ELR (cell line): ENCODE measurements at regions not wholly inside any gene's neighbourhood (a gene's known extent, or its start where the extent isn't known, plus 50 kb on each side); places are given as distances from the start of the nearest gene placed in this dataset.

Experiments used
- DNase-seq: peaks from one replicate; pipeline ENCODE4 v3.0.0-alpha.2; 2015; ENCODE audit warnings: low read depth

DNA sequence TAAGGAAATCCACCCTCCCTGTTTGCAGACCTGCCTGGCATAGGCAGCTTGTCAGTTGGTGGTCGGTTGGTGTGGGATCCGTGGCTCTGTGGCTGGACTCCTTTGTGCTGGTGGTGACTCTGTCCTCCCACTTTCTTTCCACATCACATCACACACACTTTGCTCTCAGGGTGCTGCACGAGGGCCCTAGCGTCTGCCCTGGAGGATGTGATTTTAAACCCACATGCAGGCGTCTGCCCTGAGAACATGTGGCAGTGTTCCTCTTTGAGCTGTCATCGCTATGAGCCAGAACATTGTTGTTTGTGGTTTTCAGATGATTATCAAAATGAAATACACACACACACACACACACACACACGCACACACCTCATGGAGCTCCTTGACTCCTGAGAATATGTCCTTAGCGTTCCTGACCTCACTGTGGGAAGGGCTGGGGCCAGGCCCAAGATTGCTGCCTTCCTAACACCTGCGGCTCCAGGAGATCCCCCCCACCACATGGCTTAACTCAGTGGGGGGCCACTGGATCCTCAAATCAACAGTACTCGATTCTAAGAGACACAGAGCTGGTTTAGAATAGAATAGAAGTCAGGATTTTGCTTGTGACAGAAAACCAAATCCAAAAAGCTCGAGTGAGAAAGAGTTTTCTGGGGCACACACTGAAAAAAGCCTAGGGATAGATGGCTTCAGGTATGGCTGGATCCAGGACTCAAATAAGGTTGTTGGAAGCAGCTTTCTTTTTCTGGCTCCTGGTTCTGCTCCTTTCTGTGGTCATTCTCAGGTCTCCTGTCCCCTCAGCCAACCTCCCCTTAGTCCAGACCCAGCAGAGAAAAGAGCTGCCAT lies 54.8 kb downstream of the RTP5 start:
- DNase-seq = no peak

- no peak for DNase-seq
Measured at GRCh38 chr2:241924909-241925250, 55.4 kb downstream of the RTP5 start.

DNA sequence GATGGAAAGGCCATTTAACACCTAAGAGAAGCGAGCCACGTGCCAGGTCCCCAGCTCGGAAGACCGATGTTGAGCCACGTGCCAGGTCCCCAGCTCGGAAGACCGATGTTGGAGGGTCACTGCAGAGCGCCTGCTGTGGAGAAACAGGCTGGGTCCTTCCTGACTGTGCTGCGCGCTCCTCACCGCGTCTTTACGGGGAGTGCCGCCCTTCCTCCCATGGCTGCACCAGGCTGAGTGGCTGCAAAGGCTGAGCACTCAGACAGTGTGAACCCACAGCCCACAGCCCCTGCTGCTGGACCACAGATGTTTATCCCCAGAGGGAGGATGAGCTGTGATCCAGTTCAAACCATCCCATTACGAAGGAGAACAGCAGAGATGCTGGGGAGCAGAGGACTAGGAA lies 55.7 kb downstream of the RTP5 start:
- DNase-seq = no peak

- peak; percentile 7 for DNase-seq
Measured at GRCh38 chr2:241925821-241926441, 56.4 kb downstream of the RTP5 start.

- no peak for DNase-seq
Measured at GRCh38 chr2:241926541-241927311, 57.2 kb downstream of the RTP5 start.

DNA sequence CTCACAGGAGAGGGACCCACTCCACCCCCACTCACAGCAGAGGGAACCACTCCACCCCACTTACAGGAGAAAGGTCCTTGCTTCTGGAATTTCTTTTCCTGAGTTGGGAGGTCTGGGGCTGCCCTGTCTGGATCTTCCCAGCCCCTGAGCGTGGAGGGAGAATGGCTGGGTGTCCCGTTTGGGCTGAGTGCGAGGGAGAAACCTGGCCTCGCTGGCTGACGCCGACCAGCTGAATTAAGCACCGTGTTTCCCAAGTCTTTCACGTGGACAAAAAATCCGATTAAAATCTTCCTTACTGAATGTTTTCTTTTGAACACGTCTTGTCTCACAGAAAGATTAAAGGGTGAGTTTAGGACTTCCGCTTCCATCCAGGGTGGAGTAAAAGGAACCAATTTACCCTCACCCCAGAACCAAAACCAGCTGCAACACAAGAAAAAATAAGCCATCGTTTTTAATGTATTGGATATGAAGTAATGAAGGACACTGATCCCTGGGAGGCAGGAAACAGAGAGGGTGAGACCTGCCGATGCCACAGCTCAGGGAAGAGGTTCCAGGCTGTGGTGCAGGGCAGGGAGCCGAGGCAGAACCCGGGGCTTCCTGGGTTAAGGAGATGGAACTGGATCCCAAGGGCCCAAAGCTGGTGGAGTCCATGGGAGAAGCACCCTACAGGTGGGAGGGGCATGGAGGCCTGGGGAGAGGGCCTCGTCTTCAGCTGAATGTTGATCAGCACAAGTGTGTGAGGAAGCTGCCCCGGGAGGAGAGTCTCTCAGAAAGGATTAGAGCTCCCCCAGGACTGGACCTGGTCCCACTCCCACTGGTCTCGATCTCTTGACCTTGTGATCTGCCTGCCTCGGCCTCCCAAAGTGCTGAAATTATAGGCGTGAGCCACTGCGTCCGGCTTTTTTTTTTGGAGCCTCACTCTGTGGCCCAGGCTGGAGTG lies 60.3 kb downstream of the RTP5 start:
- no peak for DNase-seq

GRCh38 chr2:241931084-241931975 lies 61.8 kb downstream of the RTP5 start:
- DNase-seq = no peak

DNA sequence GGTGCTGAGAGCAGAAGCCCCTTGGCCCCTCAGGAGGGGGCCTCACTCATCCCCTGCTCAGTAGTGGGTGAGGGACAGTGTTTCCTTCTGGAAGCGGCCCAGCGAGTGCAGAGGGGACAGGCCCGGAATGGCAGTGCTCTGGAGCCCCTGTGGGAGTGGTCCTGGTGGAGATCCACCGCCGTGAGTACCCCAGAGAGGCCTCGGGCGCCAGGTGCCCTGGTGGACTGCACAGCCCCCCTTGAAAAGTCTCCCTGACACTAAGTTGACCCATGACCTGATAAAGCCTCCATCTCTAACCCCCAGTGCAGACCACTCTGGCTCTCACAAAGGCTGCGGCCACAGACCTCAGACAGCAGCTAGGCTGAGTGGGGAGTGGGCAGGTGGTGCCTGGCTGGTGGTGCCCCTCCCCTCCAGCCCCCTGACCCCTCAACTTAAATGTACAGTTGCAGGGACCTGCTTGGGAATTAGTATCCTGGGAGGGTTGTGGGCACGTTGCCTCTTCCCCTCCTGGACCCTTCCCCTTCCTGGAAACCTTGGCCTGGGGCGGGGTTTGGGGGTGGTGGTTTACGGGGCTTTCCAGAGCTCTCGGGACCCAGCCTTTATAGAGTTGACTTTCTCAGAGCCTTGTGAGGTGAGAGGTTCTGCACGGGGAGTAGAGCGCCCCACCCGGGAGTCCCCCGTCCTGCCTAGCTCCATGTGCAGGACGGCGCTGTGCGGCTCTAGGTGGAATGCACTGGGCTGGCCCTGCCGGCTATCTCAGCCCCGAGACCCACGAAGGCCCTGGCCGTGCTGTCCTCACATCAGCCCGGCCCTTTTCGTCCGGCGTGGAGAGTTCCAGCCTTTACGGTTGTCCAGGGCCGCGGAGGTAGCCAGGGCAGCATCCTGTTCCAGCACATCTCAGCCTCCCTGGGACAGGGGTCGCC lies 62.7 kb downstream of the RTP5 start:
- DNase-seq = no peak

- no peak for DNase-seq
Measured at GRCh38 chr2:241932899-241933178, 63.3 kb downstream of the RTP5 start.

DNA sequence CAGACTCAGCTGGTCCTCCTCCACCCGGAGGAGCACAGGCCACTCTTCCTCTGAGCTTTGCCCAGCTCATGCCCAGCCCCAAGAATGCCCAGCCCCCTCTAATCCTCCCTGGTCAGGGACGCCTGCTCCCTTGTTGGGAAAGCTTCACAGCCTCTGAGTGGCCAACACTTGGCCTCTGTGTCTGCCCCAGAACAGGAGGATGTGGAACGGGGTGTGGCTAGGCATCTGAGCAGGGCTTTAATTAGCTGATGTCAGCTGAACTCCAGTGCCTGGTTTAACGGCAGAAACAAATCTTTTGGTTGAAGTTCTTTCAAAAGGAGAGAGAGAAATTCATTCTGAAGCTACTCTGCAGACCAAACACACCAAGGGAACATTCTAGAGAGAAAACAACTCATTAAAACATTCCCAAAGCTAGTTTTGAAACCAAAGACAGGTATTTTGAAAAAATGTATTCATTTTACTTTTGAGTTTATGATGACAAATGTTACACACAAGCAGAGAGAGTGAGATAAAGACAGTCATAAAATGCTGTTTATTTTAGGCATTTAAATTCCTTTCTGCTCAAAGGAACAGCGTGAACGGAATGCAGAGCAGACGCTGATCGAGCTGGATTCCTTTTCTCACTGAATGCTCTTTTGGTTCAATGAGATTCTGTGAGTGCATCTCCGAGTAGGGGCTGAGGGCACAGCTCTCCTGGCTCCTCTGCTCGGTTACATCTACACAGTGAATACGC lies 63.8 kb downstream of the RTP5 start:
- DNase-seq = no peak

DNA sequence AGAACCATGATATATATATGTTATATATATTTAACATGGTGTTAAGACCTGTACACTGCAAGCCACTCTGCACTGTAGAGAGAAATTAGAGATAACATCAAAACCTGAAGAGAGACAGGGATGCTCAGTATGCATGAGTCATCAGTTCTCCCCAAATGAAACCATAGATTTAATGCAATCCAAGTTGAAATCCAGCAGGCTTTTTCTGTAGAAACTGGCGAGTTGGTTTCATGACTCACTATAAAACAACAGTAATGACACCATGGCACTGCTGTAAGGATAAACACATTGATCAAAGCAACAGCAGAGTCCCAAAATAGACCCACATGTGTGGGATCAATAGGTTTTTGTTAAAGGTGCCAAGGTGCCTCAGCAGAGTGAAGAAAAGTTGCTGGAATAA lies 65.8 kb downstream of the RTP5 start:
- peak; percentile 67 for DNase-seq

DNA sequence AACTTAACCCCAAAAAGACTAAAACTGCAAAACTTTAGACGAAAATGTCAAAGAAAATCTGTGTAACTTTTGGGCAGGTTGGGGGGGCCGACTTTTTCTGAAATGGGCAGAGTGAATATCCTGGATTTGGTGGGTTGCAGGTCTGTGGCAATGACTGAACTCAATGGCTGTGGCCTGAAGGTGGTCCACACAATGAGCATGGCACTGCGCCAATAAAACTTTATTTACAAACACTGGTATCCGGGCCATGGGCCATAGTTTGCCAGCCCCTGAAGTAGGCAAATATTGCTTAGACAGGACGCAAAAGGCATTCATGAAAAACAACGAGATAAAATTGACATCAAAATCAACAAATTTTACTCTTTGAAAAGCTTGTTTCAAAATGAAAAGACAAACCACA lies 66.2 kb downstream of the RTP5 start:
- no peak for DNase-seq

DNA sequence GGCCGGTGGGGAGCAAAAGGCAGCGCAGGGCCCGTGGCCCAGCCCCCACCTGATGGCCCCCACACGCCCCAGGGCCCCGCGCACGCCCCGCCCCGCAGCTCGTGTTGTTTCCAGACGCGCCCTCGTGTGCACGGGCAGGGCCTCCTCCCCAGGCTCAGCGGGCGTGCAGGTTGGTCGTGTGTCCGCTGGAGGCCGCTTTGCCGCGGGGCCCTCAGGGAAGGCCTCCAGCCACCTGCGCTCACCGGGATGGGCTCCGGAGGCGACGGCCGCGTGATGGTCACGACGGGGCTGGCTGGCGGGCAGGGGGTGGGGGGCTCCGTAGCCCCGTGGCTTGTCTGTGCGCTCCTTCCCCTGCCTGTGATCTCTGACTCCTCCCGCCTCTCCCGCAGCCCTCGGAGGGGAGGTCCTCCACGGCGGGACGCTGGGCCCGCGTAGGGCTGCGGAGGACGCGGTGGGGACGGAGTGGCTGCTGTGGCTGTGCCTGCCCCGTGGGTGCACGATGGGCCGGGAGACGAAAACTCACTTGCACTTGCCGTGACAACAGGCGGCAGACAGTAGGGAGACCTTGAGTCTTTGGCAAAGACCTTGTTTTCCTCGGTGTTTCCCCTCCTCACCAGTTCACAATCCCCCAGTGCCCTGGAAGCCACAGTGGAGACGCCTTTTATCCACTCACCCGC lies 67.1 kb downstream of the RTP5 start:
- DNase-seq = no peak

DNA sequence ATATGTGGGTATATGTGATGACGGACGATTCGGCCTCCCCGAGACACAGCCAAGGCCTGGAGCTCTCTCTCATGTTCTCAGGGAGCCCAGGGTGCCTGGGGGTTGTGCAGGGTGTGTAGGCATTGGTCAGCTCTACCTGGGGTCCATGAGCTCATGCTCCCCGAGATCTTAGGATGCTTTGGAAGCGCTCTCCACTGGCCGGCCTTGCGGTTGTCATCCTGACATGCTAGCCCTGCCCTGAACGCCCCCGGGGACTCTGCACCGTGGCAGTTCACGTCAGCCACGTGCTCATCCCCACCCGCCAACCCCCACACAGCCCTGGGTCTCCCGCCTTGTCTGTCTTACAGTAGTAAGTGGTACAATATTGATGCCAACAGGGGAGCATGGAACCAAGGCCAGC lies 67.8 kb downstream of the RTP5 start:
- no peak for DNase-seq

DNA sequence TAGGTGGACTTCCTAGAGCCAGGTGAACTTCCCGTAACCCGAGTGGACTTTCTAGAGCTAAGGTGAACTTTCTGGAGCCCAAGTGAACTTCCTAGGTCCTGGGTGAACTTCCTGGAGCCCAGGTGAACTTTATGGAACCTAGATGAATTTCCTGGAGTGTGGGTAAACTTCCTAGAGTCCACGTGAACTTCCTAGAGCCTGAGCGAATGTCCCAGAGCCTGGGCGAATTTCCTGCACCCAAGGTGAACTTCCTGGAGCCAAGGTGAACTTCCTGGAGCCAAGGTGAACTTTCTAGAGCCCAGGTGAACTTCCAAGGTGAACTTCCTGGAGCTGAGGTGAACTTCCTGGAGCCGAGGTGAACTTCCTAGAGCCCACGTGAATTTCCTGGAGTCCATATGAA lies 70.0 kb downstream of the RTP5 start:
- no peak for DNase-seq

DNA sequence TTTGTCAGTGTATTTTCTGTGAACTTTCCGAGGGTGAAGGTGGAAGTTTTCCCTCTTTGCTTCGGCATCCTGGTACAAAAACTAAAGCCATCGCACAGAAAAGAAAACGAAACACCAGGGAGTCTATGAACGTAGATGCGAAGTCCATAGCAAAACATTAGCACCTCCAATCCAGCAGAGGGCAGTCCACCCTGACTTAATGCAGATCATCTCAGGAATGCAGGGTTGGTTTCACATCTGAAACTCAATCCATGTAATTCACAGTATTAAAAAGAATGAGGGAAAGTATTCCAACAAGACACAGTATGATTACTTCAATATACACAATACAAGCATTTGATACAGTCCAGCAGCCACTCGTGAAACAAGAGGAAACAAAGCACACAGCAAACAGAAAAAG lies 70.8 kb downstream of the RTP5 start:
- peak; percentile 36 for DNase-seq

GRCh38 chr2:241941691-241942301 lies 72.3 kb downstream of the RTP5 start:
- DNase-seq = no peak
